Inflammatory macrophage treated with lipopolysaccharide for 4 hours (primary cell): ENCODE measurements at regions not wholly inside any gene's neighbourhood (a gene's known extent, or its start where the extent isn't known, plus 50 kb on each side); places are given as distances from the start of the nearest gene placed in this dataset.
"Not testable (repeated sequence)": the region's sequence is repeated elsewhere in the genome, so short reads cannot be mapped to it uniquely, and the experiment has no call there.

Source experiments
- DNase-seq: peaks from one replicate; pipeline ENCODE4 v3.0.0-alpha.2; 2020

DNA sequence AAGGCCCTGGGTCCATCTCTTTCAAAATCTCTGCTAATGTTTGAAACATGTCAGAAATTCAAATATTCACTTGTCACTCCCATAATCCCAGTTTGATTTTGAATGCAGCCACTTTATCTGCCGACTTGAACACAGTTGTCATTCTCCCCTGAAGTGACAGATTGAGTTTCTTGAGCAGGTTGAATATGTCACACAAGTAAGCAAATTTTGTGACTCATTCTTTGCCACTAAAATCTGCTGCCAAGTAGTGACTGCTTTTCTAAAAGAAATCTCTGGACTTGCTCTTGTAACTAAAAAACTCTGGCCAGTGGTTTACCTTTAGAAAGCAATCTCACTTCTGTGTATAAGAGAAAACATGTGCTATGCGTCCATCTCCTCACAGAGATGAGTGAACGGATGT is 357.1 kb downstream of the LMO7 start:
- DNase-seq, result no peak

DNA sequence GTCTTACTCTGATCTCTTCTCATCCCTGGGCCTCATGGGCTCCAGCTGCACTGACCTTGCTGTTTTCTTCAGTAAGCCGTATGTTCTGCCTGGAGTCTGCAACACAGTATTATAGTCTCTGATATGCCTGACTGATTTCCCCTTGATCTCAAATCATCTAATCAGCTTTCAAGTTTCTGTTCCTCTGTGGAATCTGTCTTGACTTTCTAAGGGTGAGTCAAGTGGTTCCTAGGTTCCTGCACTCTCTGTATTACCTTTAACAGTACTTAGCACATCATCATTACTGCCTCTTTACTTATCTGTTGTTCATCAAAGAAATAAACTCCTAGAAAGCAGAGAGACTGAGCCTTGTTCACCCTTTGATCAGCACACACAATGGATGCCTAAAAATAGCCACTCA is 350.7 kb downstream of the LMO7 start:
- no peak for DNase-seq

DNA sequence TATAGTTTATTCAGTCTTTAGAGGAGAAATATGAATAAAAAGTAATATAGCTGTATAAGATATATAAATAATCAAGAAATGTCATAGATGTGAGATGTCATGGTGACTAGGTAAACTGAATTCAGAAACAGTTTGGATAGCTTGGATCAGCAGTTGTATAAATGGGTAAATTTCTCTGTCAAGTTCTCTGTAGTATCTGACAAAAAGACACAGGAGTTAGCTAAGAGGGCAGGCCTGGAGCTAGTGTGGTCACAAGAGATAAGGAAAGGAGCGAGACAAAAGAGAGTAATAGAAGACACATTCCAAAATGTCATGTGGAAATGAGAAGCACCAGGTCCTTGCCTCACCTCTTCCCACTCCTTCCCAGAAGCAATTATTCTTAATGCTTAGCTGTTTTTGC is 349.0 kb downstream of the LMO7 start:
- DNase-seq, result no peak

DNA sequence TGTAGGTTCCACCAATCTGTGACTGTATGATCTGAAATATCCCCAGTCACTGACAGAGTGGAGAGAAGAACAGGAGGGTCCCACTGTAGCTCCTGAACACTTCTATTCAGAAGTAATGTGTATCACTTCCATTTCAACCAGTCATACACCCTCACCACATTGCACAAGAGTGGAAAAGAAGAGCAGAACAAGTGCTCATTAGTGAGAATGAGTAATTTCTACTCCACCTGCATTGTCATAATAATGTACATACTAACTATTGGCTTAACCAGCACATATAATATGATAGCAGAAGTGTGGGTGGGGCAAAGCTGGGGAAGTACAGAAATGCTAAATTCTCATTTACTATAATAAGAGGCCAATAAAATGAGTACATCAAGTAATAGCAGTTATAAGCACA is 342.7 kb downstream of the LMO7 start:
- no peak for DNase-seq

DNA sequence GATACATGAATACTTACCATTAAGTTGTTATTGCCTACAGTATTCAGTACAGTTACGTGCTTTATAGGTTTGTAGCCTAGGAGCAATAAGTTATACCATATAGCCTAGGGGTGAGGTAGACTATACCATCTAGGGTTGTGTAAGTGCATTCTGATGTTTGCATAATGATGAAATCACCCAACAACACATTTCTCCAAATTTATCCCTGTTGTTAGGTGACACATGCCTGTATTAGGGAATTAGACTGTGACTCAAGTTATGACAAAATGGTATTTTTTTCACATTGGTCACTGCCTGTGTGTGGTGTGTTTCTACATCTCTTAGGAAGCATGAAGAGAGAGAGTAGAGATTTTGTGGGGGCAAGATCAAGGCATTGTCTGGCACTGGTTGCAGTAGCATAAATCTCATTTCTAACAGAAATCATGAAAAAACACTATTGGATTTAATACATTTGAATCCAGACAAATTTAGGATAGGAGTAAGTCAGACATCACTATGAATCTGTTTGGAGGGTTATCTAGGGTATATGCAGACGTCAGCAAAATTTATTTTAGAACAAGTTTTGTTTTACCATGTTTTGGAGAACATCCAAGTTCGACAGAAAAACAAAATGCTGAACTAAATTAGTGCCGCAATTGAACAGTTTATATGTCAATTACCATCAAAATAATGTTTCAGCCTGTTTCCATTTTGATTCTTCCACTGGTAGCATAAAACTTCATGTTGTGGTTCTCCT is 332.1 kb downstream of the LMO7 start:
- peak; percentile 41 for DNase-seq

DNA sequence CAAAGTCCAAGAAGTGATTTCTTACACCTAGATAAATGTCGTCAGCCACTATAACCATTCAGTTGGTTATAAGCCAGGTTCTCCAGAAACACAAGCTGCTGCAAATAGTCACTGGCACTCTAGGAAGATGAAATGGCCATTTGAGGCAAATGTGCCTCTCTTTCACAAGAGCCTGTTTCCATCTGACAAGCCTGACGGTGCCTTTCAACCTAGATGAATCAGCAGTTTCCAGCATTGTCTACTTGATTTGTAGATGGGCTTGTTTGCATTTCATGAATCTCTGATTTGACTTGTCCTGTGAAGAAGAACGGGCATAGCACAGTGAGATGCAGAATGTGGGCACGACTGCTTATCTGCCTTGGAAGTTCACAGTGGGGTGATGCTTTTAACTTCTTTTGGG is 327.2 kb downstream of the LMO7 start:
- no peak for DNase-seq

DNA sequence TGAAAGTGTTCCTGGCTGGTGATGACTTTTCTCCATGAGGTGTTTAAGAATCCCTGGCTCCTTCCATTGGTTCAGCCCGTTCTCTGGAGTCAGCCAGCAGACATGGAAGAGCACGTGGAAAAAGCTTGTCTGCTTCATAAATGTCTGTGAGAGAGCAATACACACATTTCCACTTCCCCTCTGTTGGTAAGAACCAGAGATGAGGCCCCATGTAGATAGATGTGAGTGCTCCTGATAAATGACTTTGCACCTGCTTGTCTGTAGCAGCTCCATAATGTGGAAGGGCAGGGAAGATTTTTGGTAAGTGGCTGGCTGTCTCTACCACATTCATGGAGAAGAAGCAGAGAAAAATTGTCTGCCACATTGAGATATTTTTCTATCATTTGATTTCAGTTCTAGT is 325.8 kb downstream of the LMO7 start:
- DNase-seq, result no peak

DNA sequence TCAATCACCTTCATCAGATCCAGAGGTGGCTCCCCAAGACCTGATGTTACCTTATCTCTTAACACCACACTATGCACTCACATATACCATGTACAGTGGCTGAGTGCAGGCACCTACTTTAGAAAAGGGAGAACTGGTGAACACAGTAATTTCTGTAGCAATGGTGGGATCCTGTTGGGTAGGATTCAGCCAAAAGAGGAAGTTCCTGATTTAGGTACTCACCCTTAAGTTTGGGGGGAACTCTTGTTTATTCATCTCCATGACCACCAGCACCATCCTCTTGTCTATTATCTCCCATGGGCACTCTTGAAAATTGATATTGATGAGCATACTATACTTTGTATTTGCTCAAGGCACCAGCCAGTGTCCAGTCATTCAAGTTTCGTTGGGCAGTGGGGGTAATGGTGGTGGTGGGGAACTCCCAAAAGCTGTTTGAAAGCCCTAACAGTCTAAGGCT is 324.4 kb downstream of the LMO7 start:
- DNase-seq, result no peak

DNA sequence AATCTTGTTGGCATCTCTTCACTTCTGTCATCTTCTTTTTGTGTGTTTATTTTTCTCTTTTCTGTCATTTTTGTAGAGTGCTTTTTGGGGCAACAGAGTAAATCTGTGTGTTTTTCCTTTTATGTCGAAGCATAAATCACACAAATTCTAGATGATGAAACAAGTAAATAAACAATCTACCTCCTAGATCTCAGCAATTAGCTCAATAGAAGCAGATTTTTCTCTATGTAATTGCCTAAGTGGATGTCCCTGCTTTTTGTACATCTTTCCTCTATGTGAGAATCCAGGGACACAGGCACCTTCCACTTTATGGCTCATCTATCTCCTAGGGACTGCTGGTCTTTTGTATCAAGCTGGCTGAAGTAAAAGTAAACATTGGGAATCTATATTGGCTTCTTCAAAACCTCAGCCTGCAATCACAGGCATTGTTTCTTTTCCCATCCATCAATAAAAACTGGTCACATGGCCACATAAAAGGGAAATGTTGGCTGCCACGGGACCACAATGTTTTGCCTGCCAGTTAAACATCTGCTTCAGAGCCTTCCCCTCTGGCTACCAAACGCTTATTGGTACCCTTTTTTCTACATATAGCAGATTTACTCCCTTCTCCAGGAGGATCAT is 323.8 kb downstream of the LMO7 start:
- DNase-seq, result no peak

DNA sequence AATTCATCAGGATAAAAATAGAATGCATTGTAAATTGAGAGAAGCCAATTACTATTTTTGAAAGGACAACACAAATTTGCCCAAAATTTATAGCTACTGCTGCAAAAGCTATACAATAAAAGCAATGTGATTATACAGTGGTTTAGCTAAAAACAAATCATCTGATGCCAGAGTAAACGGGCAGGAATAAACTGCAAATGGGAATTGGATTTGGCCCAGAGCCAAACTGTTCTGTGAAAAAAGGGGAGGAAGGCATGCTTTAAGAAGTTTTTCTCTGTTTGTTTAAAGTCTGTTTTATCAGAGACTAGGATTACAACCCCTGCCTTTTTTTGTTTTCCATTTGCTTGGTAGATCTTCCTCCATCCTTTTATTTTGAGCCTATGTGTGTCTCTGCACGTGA is 317.5 kb downstream of the LMO7 start:
- DNase-seq, result not testable (repeated sequence)

DNA sequence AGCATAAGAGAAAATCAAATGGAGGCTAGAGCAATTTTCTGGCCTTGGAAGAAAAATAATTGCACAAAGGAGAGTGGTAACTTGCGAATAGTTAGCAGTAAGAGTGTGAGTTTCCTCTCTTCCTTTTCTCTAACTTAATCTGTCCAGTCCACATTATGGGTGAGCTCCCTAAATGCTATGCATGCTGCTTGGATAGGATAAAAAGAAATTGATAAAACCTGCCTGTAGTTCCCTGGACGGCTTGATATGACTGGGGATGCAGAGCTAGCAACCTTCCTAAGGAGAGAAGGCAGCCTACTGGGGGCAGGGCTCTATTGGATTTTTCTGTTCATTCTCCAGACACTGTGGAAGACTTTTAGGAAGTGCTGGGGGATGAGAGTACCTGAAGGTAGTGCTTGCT is 311.3 kb downstream of the LMO7 start:
- DNase-seq, result no peak

DNA sequence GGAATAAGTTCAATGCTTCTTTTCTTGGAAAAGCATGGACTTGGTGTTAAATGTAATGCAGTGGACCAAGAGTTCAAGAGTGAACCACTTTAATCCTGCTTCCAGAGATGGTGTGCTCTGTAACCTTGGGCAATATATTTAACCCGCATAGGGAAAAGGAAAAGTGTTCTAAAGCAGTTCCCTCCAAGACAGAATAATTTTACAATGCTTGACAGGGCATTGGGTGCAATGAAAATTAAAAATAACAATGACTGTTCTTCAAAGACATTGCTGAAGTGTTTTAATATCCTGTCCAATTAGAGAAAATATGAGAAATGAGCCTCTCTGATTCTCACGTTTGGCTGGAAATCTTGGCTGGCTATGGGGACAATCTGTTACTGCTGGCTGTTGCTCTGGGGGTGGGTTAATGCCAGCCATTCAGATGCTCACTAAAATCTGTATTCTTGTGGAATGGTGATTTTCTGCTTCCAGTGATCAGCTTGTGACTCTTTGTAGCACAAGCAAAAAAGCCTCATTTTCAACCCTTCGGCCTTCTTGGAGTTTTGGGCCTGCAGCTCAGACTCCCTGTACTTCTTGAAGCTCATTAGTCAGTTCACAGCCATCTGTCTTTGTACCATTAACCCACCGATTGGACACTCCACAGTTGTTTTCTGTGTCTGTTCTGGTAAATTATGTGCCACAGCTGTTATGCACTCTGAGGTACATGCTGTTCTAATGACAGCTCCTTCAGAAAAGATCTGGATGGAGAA is 310.6 kb downstream of the LMO7 start:
- DNase-seq, result no peak

DNA sequence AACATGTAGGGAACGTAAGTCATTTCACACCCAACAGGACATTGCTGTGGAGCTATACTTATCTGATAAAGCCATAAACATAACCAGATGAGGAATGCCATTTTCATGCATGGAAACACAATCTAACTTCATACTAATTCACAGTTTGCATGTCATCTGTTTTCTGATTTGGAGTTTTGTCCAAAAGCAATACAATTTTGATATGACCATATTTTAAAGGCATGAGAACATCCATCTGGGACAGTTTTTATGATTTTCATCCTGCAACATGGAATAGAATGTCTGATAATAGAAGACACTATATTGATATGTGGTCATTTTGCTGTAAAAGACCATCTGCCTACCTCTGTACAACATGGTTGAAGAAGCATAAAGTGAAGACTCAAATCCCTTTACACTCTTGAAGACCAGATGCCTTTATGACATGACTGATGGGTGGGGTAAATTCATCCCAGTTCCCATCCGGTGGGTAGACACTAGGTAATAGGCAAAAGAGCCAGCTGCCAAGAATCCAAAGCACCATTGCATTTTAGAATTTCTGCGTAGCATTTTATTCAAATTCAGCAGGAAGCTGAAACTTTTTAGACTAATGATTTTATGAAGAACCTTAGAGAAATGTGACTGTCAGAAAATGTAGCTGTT is 309.8 kb downstream of the LMO7 start:
- DNase-seq, result no peak

DNA sequence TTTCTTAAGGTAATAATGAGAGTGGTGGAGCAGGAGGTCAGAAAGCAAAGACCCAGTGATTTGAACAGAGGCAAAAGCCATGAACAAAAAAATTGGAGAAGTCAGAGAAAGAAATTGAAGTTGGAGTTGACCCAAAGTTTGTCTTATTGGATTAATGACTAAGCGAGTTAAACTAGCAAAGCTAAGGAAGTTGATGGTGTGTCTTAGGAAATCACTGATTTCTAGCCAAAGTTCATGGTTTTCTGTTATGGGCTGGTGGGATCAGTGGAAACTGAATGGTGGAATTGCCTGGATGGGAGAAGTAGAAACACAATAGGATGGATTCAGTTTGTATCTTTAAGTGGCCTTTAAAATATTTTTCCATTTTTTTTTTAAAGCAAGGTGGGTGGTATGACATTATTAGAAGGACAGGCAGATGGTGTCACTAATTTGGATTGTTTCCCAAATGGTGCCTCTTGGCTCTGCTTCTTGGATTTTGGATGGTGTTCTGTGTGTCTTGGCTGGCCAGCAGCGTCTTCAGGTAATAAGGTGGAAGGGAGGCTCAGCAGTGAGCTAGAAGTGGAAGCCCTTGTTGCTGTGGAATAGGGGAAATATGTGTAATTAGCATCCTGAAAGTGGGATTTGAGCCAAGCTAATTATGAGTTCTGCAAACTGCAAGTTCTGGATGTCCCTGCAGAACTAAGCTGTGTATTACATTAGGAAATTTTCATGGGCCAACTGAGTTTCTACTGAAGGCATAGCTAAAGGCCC is 302.9 kb downstream of the LMO7 start:
- no peak for DNase-seq

DNA sequence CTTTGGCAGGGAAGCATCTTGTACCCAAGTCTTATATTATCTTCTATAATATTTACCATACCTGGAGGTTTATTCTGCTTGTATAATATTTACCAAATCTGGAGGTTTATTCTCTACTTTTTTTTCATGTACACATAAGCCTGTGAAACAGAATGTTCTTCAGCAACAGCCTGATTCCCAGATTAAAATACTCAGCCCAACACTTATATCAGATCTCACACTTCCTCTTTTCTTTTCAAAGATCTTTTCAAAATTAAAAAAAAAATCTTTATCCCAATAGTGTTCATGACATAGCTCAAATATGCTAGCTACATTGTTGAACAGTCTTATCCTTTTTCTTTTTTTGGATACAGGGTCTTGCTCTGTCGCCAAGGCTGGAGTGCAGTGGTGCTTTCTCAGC is 300.7 kb downstream of the LMO7 start:
- DNase-seq, result no peak

DNA sequence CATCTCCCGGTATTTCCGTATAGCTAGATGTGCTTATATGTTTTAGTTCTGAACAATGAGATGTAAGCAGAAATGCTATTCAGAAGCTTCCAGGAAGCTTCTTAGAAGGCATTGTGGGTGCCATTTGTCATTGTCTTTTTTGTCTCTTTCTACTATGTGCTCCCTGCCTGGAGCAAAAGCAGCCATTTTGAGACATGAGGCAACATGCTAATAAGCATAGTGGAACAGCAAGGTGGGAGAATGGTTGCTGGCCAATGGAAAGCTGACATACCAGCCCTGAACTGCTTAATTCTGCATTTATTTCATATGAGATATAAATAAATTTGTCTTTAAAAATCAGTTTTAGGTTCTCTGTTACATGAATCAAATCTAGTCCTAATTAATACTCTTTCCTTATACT is 299.7 kb downstream of the LMO7 start:
- DNase-seq, result no peak

DNA sequence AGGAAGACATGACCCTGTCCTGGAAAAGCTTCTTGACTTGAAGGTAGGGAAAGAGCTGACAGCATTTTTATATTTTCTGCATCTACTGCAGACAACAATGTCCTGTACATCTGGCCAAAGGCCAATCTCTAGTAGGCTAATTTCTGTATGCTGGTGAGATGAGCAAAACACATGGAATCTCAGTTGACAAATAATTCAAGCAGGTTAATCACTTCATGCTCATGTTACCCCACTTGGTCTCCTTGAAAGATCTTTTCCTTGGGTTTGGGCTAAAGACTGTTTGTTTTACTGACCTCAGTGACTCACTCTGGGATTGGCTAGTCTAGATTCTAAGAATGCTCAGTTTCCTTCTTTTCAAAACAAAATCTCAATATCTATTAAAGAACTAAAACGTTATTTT is 298.8 kb downstream of the LMO7 start:
- DNase-seq, result no peak

DNA sequence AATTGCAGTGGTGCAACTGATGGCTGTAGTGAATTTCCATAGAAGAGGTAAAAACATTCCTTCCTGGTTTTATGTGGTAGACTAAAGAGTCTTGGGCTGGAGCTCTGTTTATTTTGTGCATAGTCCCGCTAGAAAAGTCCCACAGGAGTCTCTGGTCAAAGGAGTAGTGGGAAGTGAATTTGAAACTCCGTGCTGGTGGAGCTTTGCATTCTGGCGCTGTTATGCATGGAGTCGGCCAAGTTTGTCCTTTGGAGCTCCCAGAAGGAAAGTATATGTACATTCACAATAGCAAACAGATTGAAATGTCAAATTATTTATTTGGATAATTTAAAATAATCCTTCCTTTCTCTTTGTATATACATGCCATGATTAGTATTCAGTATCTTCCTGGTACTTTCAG is 296.5 kb downstream of the LMO7 start:
- DNase-seq, result no peak

DNA sequence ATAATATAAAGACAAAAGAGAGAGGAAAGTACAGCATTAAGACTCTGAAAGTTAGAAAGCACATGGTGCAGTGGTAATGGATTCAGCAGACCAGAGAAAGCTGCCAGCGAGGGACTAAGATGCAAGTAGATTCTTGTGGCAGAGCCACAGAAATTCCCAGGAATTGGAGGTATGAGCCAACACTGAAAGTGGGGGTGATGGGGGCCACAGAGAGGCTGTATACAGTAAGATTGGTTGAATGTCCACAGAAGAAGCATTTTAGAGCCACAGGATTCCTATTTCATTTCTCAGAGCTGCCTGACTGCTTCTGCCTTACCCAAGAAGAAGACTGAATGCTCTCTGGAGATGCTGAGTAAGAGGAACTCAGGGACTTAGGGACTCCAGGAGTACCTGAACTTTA is 295.0 kb downstream of the LMO7 start:
- DNase-seq, result no peak

DNA sequence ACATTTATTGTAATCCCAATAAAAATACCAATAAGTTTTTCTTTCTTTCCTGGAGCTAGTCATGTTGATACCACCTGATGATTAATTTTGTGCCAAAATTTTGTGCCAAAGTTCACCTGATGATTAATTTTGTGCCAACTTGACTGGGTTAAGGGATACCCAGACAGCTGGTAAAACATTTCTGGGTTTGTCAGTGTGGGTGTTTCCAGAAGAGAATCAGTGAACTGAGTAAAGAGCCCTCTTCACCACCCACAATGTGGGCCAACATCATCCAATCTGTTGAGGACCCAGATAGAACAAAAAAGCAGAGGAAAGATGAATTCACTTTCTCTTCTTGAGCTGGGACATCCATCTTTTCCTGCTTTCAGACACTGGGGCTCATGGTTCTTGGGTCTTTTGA is 292.9 kb downstream of the LMO7 start:
- no peak for DNase-seq

DNA sequence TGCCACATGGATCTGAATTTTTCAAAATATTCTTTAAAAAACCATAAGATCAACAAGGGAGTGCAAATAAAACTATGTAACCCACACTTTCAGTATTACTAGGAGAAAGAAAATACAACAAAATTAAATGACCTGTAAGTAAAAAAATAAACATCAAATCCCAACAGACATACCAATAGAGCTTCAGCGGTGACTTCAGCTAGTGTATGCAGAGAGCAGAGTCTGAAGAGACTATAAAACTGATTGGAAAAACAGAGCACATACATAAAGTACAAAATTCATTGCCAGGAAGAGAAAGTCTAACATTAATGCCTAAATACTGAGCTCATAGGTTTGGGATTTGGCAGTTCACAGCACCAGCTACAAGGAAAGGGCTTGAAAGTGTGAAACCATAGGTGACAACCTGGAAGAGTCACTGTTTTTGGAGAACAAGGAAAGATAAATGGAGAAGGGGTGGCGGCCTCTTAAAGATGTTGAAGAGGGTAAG is 291.1 kb downstream of the LMO7 start:
- no peak for DNase-seq

DNA sequence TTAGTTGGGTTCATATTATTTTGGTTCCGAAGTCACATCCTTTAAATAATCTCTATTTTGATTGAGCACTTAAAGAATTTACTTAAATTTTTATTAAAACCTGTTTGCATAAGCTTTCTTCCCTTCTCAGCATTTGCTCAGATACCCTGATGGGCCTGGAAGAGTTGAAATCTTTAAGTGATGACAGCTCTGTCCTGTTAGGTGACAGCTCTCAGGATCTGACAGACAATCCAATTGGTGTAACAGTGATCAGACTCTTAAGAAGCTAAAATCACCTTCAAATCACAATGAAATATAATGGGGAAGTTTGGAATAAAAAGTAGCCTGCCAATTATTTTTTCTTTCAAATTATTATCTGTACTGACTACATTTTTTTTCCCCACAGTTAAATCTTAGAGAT is 284.4 kb downstream of the LMO7 start:
- no peak for DNase-seq

DNA sequence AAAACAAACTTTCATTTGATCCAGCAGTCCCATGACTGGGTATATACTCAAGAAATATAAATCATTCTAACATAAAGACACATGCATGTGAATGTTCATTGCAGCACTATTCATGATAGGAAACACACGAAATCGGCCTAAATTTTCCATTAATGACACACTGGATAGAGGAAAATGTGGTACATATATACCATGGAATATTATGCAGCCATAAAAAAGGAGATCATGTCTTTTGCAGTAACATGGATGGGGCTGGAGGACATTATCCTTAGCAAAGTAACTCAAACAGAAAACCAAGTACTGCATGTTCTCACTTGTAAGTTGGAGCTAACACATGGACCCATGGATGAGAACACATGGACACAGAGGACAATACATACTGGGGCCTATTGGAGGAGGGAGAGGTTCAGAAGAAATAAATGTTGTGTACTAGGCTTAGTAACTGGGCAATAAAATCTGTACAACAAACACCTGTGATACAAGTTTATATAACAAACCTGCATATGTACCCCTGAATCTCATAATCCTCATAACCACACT is 283.6 kb downstream of the LMO7 start:
- no peak for DNase-seq
